ENCODE measurements at regions not wholly inside any gene's neighbourhood (a gene's known extent, or its start where the extent isn't known, plus 50 kb on each side); places are given as distances from the start of the nearest gene placed in this dataset.

DNA sequence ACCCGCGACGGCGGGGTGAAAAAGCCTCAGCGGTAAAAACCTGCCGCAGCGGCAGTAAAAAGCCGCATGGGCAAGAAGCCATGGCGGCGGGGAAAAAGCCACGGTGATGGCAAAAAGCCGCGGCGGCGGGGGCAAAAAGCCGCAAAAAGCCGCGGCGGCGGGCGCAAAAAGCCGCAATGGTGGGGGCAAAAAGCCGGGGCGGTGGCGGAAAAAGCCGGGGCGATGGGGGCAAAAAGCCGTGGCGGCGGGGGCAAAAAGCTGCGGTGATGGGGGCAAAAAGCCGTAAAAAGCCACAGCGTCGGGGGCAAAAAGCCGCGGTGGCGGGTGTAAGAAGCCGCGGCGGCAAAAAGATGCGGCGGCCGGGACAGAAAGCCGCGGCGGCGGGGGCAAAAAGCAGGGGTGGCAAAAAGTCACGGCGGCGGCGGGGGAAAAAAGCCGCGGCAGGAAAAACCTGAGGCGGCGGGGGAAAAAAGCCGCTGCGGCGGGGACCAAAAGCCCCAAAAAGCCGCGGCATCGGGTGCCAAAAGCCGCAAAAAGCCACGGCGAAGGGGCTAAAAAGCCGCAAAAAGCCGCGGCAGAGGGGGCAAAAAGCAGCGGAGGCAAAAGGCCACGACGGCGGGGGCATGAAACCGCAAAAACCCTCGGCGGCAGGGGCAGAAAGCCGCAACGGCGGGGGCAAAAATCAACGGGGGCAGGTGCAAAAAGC, 488.5 kb downstream of the ZNF33B start:
- TF ChIP-seq, protein P1, sequence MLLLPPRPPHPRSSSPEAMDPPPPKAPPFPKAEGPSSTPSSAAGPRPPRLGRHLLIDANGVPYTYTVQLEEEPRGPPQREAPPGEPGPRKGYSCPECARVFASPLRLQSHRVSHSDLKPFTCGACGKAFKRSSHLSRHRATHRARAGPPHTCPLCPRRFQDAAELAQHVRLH (tag by site-specific recombination; IDR thresholded peaks at IDR 0.05), result no peak
- TF ChIP-seq ZNF777 (tag by site-specific recombination; IDR thresholded peaks at IDR 0.05; ENCODE audit: borderline replicate concordance) (no peak), ZNF324 (tag by site-specific recombination; IDR thresholded peaks at IDR 0.05) (no peak), ZNF175 (tag by site-specific recombination; IDR thresholded peaks at IDR 0.05) (no peak), CTCF (tag by site-specific recombination; IDR thresholded peaks at IDR 0.05) (no peak), ZNF266 (tag by site-specific recombination; IDR thresholded peaks at IDR 0.05; ENCODE audit: low read depth) (no peak), ZNF24 (tag by site-specific recombination; IDR thresholded peaks at IDR 0.05) (no peak)
- TF ChIP-seq, protein P2, sequence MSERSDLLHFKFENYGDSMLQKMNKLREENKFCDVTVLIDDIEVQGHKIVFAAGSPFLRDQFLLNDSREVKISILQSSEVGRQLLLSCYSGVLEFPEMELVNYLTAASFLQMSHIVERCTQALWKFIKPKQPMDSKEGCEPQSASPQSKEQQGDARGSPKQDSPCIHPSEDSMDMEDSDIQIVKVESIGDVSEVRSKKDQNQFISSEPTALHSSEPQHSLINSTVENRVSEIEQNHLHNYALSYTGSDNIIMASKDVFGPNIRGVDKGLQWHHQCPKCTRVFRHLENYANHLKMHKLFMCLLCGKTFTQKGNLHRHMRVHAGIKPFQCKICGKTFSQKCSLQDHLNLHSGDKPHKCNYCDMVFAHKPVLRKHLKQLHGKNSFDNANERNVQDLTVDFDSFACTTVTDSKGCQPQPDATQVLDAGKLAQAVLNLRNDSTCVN (tag by site-specific recombination; optimal IDR thresholded peaks at IDR 0.05), result no peak
